Fibroblast of the aortic adventitia (primary cell): ENCODE measurements at regions not wholly inside any gene's neighbourhood (a gene's known extent, or its start where the extent isn't known, plus 50 kb on each side); places are given as distances from the start of the nearest gene placed in this dataset.
"Not testable (repeated sequence)": the region's sequence is repeated elsewhere in the genome, so short reads cannot be mapped to it uniquely, and the experiment has no call there.

Source experiments
- DNase-seq: peaks from one replicate; pipeline ENCODE4 v3.0.0-alpha.2; 2010; ENCODE audit warnings: low read depth
- H3K4me3 ChIP-seq: 2 replicates; pipeline ENCODE4 v1.5.1; 2011; ENCODE audit warnings: low read depth, mild to moderate bottlenecking, control low read depth, low read length, moderate library complexity
- TF ChIP-seq, protein P1 (sequence below): IDR thresholded peaks from 2 replicates; pipeline ENCODE4 v1.5.1; 2011; ENCODE audit warnings: mild to moderate bottlenecking, low read length, control low read depth, inconsistent platforms; ENCODE audit not compliant: insufficient read depth

- TF ChIP-seq, protein P1, sequence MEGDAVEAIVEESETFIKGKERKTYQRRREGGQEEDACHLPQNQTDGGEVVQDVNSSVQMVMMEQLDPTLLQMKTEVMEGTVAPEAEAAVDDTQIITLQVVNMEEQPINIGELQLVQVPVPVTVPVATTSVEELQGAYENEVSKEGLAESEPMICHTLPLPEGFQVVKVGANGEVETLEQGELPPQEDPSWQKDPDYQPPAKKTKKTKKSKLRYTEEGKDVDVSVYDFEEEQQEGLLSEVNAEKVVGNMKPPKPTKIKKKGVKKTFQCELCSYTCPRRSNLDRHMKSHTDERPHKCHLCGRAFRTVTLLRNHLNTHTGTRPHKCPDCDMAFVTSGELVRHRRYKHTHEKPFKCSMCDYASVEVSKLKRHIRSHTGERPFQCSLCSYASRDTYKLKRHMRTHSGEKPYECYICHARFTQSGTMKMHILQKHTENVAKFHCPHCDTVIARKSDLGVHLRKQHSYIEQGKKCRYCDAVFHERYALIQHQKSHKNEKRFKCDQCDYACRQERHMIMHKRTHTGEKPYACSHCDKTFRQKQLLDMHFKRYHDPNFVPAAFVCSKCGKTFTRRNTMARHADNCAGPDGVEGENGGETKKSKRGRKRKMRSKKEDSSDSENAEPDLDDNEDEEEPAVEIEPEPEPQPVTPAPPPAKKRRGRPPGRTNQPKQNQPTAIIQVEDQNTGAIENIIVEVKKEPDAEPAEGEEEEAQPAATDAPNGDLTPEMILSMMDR = no peak
- no peak for DNase-seq
- H3K4me3 ChIP-seq = no peak overlapping the region
These were observed 97.9 kb upstream of the MSX2 start for GRCh38 chr5:174626369-174626920.

DNA sequence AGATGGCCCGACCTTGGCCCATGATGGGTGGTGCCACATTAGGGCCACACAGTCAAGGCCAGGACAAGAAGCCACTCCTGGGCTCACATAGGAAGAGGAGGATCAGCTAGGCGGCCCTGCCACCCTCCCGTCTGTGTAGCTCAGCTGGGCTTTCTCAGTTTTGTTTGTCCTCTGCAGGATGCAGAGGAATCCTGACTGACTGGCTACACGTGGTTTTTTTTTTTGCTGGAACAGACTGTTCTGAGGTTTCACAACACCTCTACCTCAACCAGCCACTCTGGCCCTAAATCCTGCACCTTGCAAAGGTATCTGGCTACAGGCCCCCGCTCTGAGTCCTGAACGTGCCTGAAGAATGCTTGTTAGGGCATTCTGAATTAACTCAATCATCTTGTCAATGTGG, 88.3 kb upstream of the MSX2 start:
- no peak for DNase-seq
- H3K4me3 ChIP-seq = no peak overlapping the region
- TF ChIP-seq, protein P1 = no peak

DNA sequence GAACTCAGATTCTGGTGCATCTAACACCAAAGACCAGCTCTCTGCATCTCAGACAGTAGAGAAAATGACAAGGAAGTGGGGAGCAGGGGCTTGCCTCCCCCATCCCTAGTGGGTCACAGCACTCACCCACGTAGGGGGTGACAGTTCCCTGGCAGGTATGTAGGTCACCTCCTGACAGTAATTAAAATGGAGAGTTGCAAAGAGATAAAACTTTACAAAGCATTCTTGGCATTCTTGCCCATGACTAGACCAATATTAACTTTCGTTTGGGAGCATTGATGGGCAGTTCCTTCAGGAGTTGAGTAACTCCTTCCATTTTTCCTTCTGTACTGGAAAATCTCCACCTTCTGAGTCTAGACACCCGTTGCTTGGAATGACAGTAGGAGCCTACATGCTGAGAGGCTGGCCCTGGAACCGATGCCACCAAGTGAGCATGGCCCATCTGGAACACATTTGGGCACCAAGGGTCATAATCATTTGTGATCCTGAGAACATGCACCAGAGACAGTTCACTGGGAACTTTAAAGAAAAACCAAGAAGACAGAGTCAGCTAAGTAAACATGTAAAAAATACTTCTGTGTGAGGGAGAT, 81.5 kb upstream of the MSX2 start:
- TF ChIP-seq, protein P1 = no peak
- DNase-seq = no peak
- H3K4me3 ChIP-seq = no peak overlapping the region

GRCh38 chr5:174644436-174644835, 79.9 kb upstream of the MSX2 start:
- DNase-seq = no peak

DNA sequence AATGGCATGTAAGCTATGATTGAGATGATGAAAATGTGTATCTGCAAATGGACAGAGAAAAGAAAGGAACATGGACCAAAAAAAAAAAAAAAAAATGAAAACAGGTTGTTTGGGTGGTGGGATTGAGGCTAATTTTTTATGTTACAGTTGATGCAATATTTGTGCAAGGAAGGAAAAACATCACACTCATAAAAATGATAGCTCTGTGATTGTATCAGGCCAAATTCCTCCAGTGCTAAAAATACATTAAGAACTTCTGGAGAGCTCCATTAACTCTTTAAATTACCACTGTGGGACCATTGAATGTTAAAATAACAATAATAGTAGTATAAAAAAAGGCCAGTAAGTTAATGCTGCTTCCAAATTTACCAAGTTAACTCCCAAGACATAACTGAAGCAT, 79.5 kb upstream of the MSX2 start:
- no peak for DNase-seq
- TF ChIP-seq, protein P1 = no peak

More at GRCh38 chr5:174644436-174644835, 79.9 kb upstream of the MSX2 start:
- H3K4me3 ChIP-seq = no peak overlapping the region
- TF ChIP-seq, protein P1 = no peak

GRCh38 chr5:174645677-174646076, 78.7 kb upstream of the MSX2 start:
- no peak for DNase-seq
- H3K4me3 ChIP-seq = no peak overlapping the region
- TF ChIP-seq, protein P1 = no peak

More for the DNA sequence above, 79.5 kb upstream of the MSX2 start:
- no peak overlapping the region for H3K4me3 ChIP-seq

GRCh38 chr5:174648618-174649017, 75.8 kb upstream of the MSX2 start:
- H3K4me3 ChIP-seq, DNase-seq: not testable (repeated sequence)
